Smooth muscle cell (in vitro differentiated cells): ENCODE measurements at regions not wholly inside any gene's neighbourhood (a gene's known extent, or its start where the extent isn't known, plus 50 kb on each side); places are given as distances from the start of the nearest gene placed in this dataset.

Experiments used
- DNase-seq: peaks from one replicate; lab custom pipeline; 2025; ENCODE audit not compliant: unreplicated experiment; lab: John Stamatoyannopoulos, UW
- H2AFZ ChIP-seq: fragments of 200-600 bp; sonication (generic); 2 replicates; pipeline ENCODE4 v1.6.0; 2016; ENCODE audit warnings: antibody characterized with exemption, low read depth, mild to moderate bottlenecking
- H3F3A ChIP-seq: fragments of 200-600 bp; sonication (generic); 2 replicates; pipeline ENCODE4 v1.6.0; 2017; ENCODE audit warnings: antibody characterized with exemption, low read depth
- H3K27ac ChIP-seq: fragments of 200-600 bp; sonication (generic); 2 replicates; pipeline ENCODE4 v1.5.1; 2016; ENCODE audit warnings: low read depth, mild to moderate bottlenecking
- H3K27me3 ChIP-seq: fragments of 200-600 bp; sonication (generic); 2 replicates; pipeline ENCODE4 v1.6.1; 2016; ENCODE audit warnings: low read depth, mild to moderate bottlenecking
- H3K36me3 ChIP-seq: fragments of 200-600 bp; sonication (generic); 2 replicates; pipeline ENCODE4 v1.5.1; 2016; ENCODE audit warnings: low read depth
- H3K4me1 ChIP-seq: fragments of 200-600 bp; sonication (generic); 2 replicates; pipeline ENCODE4 v1.5.1; 2016; ENCODE audit warnings: low read depth
- H3K4me2 ChIP-seq: fragments of 200-600 bp; sonication (generic); 2 replicates; pipeline ENCODE4 v1.6.0; 2016; ENCODE audit warnings: mild to moderate bottlenecking
- H3K4me3 ChIP-seq: fragments of 200-600 bp; sonication (generic); 2 replicates; pipeline ENCODE4 v1.5.1; 2016; ENCODE audit warnings: mild to moderate bottlenecking
- H3K79me2 ChIP-seq: fragments of 200-600 bp; sonication (generic); 2 replicates; pipeline ENCODE4 v1.6.0; 2016; ENCODE audit warnings: low read depth, mild to moderate bottlenecking
- H3K9ac ChIP-seq: fragments of 200-600 bp; sonication (generic); 2 replicates; pipeline ENCODE4 v1.6.0; 2016; ENCODE audit warnings: low read depth
- H3K9me3 ChIP-seq: fragments of 200-600 bp; sonication (generic); replicated peaks from 2 replicates; pipeline ENCODE4 v1.5.1; 2016; ENCODE audit warnings: low read depth
- H4K20me1 ChIP-seq: fragments of 200-600 bp; sonication (generic); 2 replicates; pipeline ENCODE4 v1.6.0; 2016; ENCODE audit warnings: low read depth
- CTCF ChIP-seq: fragments of 200-600 bp; sonication (generic); IDR thresholded peaks from 2 replicates; pipeline ENCODE4 v1.5.1; 2017; ENCODE audit warnings: borderline replicate concordance, mild to moderate bottlenecking, antibody characterized with exemption; ENCODE audit not compliant: insufficient read depth, poor library complexity, severe bottlenecking
- WGBS: methylation state at CpG from one replicate; pipeline ENCODE4 v1.1.7; 2016; ENCODE audit warnings: low lambda C conversion rate; 5-methylcytosine and 5-hydroxymethylcytosine counted together

GRCh38 chr4:126737899-126738526 is 894.7 kb upstream of the INTU start:
- no peak overlapping the region for H2AFZ ChIP-seq
- WGBS = 68% methylated on average over 4 of the region's 4 CpGs

DNA sequence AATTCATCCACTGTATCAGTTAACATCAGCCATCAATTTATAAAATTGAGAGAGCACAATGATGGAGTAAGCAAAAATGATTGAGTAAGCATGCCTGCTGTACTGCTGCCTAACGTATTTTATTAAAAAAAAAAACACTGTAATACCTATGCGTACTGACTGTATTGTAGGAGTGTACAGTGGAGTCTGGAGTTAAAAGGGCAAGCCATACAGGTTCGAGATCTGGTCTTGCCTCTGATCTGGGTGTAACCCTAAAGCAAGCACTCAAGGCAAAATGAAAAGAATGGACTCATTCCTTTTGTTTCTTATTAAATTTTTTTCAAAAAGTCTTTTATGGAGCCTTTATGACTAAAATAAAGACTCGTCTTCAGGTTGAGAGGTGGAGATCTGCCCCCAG is 894.2 kb upstream of the INTU start:
- Histone ChIP-seq H3K9me3 (no peaks in the 10 kb centered on the region), H3K79me2 (no peaks in the 10 kb centered on the region), H3K4me2 (no peak overlapping the region), H3K9ac (no peak overlapping the region), H3K4me3 (no peak overlapping the region), H2AFZ (no peak overlapping the region), H3K36me3 (no peaks in the 10 kb centered on the region), H3K27me3 (no peaks in the 10 kb centered on the region), H3K4me1 (no peaks in the 10 kb centered on the region), H4K20me1 (no peaks in the 10 kb centered on the region), H3F3A (no peaks in the 10 kb centered on the region), H3K27ac (no peak overlapping the region)
- no peak for TF ChIP-seq CTCF
- 97% methylated on average over 4 of the region's 4 CpGs for WGBS
- no peak for DNase-seq

More at GRCh38 chr4:126737899-126738526, 894.7 kb upstream of the INTU start:
- TF ChIP-seq CTCF = no peak
- Histone ChIP-seq H3K4me1 (no peaks in the 10 kb centered on the region), H3K9me3 (no peaks in the 10 kb centered on the region), H3K27ac (no peak overlapping the region), H3K27me3 (no peaks in the 10 kb centered on the region), H3K4me2 (no peak overlapping the region), H4K20me1 (no peaks in the 10 kb centered on the region), H3K9ac (no peak overlapping the region), H3K4me3 (no peak overlapping the region), H3K79me2 (no peaks in the 10 kb centered on the region), H3K36me3 (no peaks in the 10 kb centered on the region), H3F3A (no peaks in the 10 kb centered on the region)
- DNase-seq = no peak

DNA sequence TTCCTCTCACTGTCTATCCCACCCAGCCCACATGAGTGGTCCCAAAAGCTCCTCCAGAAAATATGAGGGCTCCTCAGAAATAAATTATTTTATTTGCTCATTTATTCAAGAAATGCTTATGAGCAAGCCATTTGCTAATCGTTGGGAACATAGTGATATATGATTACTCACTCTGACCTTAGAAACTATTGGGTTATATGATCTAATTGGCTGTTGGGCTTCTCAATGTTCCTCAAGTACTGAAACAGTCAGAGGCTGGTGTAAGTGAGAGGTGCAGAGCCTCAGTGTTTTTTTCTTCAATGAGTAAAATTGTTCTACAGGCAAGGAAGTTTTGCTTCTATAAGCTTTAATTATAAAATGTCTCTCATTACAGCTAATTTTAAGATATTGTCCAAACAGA is 893.8 kb upstream of the INTU start:
- Histone ChIP-seq H3K36me3 (no peaks in the 10 kb centered on the region), H3K79me2 (no peaks in the 10 kb centered on the region), H3K9me3 (no peaks in the 10 kb centered on the region), H3K9ac (no peak overlapping the region), H3K27me3 (no peaks in the 10 kb centered on the region), H3K27ac (no peak overlapping the region), H3F3A (no peaks in the 10 kb centered on the region), H2AFZ (no peak overlapping the region), H4K20me1 (no peaks in the 10 kb centered on the region), H3K4me3 (no peak overlapping the region), H3K4me1 (no peaks in the 10 kb centered on the region), H3K4me2 (no peak overlapping the region)
- 50% methylated on average over 1 of the region's 1 CpG for WGBS
- DNase-seq = no peak
- TF ChIP-seq CTCF = no peak

DNA sequence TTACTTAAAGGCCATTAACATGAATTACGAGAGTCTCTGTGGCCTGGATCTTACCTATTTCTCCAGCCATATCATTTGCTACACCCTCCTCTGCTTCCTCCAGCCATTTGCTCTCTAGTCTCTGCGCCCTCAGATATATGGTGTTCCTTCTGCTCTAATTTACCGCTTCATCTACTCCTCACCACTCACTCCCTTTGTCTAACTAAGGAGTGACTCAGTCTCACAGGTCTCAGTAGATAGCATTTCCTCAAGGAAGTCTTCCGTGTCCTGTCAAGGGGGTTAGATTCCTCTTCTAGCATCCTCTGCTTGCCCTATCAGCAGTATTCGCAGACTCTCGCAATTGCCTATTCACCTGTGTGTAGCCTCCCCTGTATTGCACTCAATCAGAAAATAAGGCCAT is 892.1 kb upstream of the INTU start:
- Histone ChIP-seq H3F3A (no peaks in the 10 kb centered on the region), H3K4me3 (no peak overlapping the region), H3K9me3 (peaks cover 5% of the 10 kb centered on the region), H3K4me2 (no peak overlapping the region), H3K27ac (no peak overlapping the region), H2AFZ (no peak overlapping the region), H3K79me2 (no peaks in the 10 kb centered on the region), H4K20me1 (no peaks in the 10 kb centered on the region), H3K4me1 (no peaks in the 10 kb centered on the region), H3K9ac (no peak overlapping the region), H3K36me3 (peaks cover 9% of the 10 kb centered on the region), H3K27me3 (no peaks in the 10 kb centered on the region)
- no peak for DNase-seq
- no peak for TF ChIP-seq CTCF
- 92% methylated on average over 6 of the region's 6 CpGs for WGBS
